ENCODE measurements at regions not wholly inside any gene's neighbourhood (a gene's known extent, or its start where the extent isn't known, plus 50 kb on each side); places are given as distances from the start of the nearest gene placed in this dataset.

DNA sequence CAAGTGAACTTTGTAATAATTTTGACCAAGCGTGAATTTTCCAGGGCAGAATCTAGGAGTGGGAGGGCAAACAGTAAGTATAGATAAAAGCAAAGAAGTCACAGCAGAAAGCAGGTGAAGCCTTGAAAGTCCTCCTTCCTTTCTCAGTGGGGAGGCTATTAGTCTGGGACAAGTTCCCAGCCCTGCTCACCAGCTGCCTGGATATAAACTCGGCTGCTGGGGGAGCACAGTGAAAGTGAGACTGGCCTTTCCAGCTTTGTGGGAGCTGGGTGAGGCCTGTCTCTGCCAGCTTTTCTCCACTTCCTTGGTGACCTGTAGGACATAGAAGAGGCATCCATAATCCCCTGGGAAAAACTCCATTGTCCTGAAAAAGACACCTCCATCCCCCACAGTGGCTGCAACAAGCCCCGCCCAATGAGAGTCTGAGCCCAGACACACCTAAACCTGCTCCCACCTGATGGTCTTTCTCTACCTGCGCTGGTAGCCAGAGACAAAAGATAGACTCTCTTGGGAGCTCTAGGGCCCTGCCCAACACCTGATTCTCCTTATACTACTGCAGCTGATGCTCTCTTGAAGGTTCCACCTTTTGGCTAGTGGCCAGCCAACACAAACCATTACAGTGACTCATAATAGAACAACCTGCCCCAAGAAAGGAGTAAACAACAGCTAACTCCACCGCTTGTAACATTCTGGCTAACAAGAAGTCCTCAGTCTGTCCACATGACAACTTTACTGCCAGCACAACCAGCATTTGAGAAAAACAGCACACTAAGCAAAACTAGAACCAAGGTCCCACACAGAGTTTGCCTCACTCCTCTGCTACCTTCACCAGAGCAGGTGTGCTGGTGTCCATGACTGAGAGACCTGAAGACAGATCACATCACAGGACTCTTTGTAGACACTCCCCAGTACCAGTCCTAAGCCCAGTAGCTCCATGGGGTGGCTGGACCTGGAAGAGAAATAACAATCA is 252.2 kb upstream of the SLITRK6 start:
- no peak overlapping the region for H3K27ac ChIP-seq
- TF ChIP-seq, protein P1, sequence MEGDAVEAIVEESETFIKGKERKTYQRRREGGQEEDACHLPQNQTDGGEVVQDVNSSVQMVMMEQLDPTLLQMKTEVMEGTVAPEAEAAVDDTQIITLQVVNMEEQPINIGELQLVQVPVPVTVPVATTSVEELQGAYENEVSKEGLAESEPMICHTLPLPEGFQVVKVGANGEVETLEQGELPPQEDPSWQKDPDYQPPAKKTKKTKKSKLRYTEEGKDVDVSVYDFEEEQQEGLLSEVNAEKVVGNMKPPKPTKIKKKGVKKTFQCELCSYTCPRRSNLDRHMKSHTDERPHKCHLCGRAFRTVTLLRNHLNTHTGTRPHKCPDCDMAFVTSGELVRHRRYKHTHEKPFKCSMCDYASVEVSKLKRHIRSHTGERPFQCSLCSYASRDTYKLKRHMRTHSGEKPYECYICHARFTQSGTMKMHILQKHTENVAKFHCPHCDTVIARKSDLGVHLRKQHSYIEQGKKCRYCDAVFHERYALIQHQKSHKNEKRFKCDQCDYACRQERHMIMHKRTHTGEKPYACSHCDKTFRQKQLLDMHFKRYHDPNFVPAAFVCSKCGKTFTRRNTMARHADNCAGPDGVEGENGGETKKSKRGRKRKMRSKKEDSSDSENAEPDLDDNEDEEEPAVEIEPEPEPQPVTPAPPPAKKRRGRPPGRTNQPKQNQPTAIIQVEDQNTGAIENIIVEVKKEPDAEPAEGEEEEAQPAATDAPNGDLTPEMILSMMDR (conservative IDR thresholded peaks at IDR 0.05): no peak

DNA sequence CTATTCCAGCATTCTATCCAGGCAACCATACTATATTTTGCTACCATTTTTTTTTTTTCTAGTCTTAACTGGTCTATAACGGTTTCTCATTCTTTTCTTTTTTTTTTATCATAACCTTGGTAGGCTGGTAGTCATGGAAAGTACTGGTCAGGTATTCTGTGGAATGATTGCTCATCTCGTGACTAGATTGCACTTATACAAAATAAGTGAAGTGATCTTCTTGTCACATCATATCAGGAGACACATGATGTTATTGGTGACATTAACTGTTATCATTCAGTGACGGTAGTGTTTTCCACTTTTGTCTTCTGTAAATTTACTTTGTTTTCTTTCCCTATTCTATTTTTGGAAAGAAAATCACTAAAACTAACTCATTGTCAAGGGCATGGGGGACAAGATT is 239.3 kb upstream of the SLITRK6 start:
- no peak overlapping the region for H3K27ac ChIP-seq
- TF ChIP-seq, protein P1 (conservative IDR thresholded peaks at IDR 0.05): no peak

DNA sequence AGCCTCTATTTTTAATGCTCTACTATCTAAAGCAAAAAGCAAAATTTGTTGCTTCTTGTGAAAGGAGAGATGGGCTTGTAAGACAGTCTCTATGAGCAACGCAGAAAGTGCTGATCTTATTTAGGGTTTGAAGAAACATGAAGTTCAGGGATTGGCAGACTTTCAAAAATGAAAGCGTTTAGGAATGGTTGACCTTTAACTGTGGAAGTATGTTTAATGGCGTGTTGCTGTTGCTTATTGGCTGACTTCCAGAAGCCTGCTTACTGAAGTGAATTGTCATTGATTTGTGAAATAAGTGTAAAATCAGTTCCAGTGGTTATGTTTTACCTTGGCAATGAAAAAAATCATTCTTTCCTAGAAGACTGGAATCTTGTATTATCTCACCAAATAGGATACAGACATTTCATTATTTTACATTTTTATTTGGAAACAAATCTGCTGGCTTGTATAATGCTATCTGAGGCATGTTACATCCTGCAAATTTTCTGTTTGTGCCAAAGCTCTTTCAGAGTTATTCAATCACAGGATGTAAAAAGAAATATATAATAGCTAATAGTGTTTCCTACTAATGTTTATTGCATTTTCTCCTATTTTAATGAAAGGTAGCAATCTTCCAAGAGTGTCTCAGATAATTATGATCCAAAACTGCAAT is 221.3 kb upstream of the SLITRK6 start:
- TF ChIP-seq, protein P1 (conservative IDR thresholded peaks at IDR 0.05): no peak
- no peak overlapping the region for H3K27ac ChIP-seq

DNA sequence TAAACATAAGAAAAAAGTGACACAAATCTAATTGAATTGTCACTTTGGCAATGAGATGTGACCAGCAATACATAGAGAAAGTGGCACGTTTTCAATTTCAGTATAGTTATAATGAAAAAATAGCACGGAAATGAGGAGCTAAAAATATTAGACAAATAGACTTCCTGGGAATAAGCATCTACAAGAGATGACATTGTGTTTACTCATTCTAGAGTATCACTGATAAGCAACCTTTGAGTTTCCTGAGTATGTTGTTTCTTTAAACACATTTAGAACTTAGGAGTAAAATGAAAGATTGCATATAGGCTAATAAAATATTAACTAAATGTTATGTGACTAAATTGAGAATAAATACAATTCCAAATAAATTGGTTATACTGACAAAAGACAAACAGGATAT is 207.1 kb upstream of the SLITRK6 start:
- H3K27ac ChIP-seq: peak overlapping the region; percentile 27; the same call in 1 of the 2 replicates
- TF ChIP-seq, protein P1 (conservative IDR thresholded peaks at IDR 0.05): no peak

DNA sequence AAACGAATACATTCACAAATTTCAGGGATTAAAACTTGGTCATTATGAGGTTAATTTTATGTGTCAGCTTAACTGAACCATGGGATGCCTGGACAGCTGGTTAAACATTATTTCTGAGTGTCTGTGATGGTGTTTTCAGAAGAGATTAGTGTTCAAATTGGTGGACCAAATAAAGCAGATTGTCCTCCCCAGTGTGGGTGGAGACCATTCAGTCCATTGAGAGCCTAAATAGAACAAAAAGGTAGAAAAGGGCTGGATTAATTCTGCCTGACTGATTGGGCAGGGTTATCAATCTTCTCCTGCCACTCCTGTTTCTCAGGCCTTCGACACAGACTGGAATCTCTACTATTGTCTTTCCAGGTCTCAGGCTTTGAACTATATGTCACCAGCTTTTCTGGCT is 203.8 kb upstream of the SLITRK6 start:
- TF ChIP-seq, protein P1 (conservative IDR thresholded peaks at IDR 0.05): no peak
- H3K27ac ChIP-seq: 0 out of 2 replicates have a peak overlapping the region, but pooled peaks have one; percentile 20

DNA sequence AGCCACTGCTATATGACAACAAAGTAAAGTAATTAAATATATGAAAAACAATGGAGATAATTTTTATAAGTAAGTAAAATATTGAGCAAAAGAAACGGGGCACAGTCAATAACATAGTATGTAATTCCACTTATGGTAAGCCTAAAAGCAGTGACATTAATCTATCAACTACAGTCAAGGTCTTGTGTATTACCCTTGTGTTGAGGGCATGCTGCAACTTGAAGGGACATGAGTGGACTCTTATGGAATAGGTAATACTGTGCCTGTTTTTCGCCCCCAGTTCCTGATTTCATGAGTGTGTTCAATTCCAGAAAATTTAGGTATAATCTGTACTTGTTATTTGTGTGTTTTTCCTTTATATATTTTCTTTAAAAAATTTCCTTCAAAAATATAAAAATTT is 201.3 kb upstream of the SLITRK6 start:
- no peak overlapping the region for H3K27ac ChIP-seq
- TF ChIP-seq, protein P1 (conservative IDR thresholded peaks at IDR 0.05): no peak

DNA sequence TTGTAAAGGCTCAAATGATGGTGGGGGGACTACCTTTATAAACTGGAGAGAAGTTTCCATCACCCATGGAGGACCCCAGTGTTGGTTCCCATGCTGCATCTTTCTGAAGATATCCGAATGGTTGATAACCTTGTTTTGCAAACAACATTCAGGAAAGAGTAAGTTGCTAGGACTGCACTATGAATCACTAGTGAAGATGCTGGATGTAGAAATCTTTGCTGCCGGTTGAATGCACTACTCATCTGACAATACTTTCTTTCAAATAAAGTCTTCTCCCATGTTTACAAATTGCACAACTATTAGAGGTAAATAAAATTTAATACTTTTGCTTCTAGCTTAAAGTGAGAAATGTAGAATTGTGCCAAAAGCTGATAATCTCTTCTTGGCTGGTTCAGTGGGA is 198.4 kb upstream of the SLITRK6 start:
- TF ChIP-seq, protein P1 (conservative IDR thresholded peaks at IDR 0.05): no peak
- H3K27ac ChIP-seq: no peak overlapping the region

Data from VCaP (cell line).